Ishikawa (cell line): ENCODE measurements at regions not wholly inside any gene's neighbourhood (a gene's known extent, or its start where the extent isn't known, plus 50 kb on each side); places are given as distances from the start of the nearest gene placed in this dataset.

Source experiments
- EP300 ChIP-seq: IDR thresholded peaks from 2 replicates; pipeline ENCODE4 v1.6.1; 2012; ENCODE audit warnings: borderline replicate concordance
- NFIC ChIP-seq: IDR thresholded peaks from 2 replicates; pipeline ENCODE4 v1.6.1; 2012
- RAD21 ChIP-seq: IDR thresholded peaks from 2 replicates; pipeline ENCODE4 v1.6.1; 2012; ENCODE audit warnings: low read depth
- TAF1 ChIP-seq: IDR thresholded peaks from 2 replicates; pipeline ENCODE4 v1.6.1; 2012; ENCODE audit warnings: low read depth, mild to moderate bottlenecking
- TCF12 ChIP-seq: IDR thresholded peaks from 2 replicates; pipeline ENCODE4 v1.6.1; 2012; ENCODE audit warnings: low read depth
- TEAD4 ChIP-seq: IDR thresholded peaks from 2 replicates; pipeline ENCODE4 v1.6.1; 2012
- YY1 ChIP-seq: IDR thresholded peaks from 2 replicates; pipeline ENCODE4 v1.6.1; 2012; ENCODE audit warnings: low read depth
- ZBTB7A ChIP-seq: IDR thresholded peaks from 2 replicates; pipeline ENCODE4 v1.6.1; 2012; ENCODE audit warnings: low read depth
- TF ChIP-seq, protein P1 (sequence below): IDR thresholded peaks from 2 replicates; pipeline ENCODE4 v1.6.1; 2012
- TF ChIP-seq, protein P2 (sequence below): IDR thresholded peaks from 2 replicates; pipeline ENCODE4 v1.6.1; 2012
- TF ChIP-seq, protein P3 (sequence below): IDR thresholded peaks from 2 replicates; pipeline ENCODE4 v1.6.1; 2012; ENCODE audit warnings: low read depth, mild to moderate bottlenecking

DNA sequence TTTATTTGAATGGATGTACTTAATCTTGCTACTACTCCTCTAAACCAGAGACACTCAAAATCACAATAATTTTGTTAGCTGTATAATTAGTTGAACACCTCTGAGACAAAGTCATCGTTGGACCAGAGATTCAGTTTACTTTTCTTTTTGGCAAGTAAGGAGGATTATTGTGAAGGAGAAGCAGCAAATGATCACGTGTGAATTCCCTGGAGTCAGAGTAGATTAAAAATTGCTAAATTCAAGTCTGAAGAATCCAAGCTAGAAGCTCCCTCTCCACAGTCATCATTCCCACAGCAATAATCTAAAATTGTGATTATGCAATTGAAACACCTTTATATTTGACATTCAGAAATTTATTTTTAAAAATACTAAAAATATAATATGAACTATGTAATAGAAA, 484.4 kb downstream of the CMPK2 start:
- TF ChIP-seq TEAD4: no peak
- TF ChIP-seq, protein P1, sequence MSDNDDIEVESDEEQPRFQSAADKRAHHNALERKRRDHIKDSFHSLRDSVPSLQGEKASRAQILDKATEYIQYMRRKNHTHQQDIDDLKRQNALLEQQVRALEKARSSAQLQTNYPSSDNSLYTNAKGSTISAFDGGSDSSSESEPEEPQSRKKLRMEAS: no peak
- TF ChIP-seq, protein P2, sequence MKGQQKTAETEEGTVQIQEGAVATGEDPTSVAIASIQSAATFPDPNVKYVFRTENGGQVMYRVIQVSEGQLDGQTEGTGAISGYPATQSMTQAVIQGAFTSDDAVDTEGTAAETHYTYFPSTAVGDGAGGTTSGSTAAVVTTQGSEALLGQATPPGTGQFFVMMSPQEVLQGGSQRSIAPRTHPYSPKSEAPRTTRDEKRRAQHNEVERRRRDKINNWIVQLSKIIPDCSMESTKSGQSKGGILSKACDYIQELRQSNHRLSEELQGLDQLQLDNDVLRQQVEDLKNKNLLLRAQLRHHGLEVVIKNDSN: no peak
- no peak for TF ChIP-seq TAF1
- TF ChIP-seq, protein P3, sequence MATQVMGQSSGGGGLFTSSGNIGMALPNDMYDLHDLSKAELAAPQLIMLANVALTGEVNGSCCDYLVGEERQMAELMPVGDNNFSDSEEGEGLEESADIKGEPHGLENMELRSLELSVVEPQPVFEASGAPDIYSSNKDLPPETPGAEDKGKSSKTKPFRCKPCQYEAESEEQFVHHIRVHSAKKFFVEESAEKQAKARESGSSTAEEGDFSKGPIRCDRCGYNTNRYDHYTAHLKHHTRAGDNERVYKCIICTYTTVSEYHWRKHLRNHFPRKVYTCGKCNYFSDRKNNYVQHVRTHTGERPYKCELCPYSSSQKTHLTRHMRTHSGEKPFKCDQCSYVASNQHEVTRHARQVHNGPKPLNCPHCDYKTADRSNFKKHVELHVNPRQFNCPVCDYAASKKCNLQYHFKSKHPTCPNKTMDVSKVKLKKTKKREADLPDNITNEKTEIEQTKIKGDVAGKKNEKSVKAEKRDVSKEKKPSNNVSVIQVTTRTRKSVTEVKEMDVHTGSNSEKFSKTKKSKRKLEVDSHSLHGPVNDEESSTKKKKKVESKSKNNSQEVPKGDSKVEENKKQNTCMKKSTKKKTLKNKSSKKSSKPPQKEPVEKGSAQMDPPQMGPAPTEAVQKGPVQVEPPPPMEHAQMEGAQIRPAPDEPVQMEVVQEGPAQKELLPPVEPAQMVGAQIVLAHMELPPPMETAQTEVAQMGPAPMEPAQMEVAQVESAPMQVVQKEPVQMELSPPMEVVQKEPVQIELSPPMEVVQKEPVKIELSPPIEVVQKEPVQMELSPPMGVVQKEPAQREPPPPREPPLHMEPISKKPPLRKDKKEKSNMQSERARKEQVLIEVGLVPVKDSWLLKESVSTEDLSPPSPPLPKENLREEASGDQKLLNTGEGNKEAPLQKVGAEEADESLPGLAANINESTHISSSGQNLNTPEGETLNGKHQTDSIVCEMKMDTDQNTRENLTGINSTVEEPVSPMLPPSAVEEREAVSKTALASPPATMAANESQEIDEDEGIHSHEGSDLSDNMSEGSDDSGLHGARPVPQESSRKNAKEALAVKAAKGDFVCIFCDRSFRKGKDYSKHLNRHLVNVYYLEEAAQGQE: no peak
- TF ChIP-seq EP300: no peak
- no peak for TF ChIP-seq RAD21
- TF ChIP-seq NFIC: no peak
- TF ChIP-seq ZBTB7A: no peak
- TF ChIP-seq TCF12: no peak
- TF ChIP-seq YY1: no peak
